Smooth muscle cell (in vitro differentiated cells): ENCODE measurements at regions not wholly inside any gene's neighbourhood (a gene's known extent, or its start where the extent isn't known, plus 50 kb on each side); places are given as distances from the start of the nearest gene placed in this dataset.
A peak's percentile ranks its signal among the peaks of the same experiment; 100 is the strongest.

Experiments
- DNase-seq: peaks from one replicate; lab custom pipeline; 2025; ENCODE audit not compliant: unreplicated experiment; lab: John Stamatoyannopoulos, UW
- H2AFZ ChIP-seq: fragments of 200-600 bp; sonication (generic); 2 replicates; pipeline ENCODE4 v1.6.0; 2016; ENCODE audit warnings: antibody characterized with exemption, low read depth, mild to moderate bottlenecking
- H3F3A ChIP-seq: fragments of 200-600 bp; sonication (generic); 2 replicates; pipeline ENCODE4 v1.6.0; 2017; ENCODE audit warnings: antibody characterized with exemption, low read depth
- H3K27ac ChIP-seq: fragments of 200-600 bp; sonication (generic); 2 replicates; pipeline ENCODE4 v1.5.1; 2016; ENCODE audit warnings: low read depth, mild to moderate bottlenecking
- H3K27me3 ChIP-seq: fragments of 200-600 bp; sonication (generic); 2 replicates; pipeline ENCODE4 v1.6.1; 2016; ENCODE audit warnings: low read depth, mild to moderate bottlenecking
- H3K36me3 ChIP-seq: fragments of 200-600 bp; sonication (generic); 2 replicates; pipeline ENCODE4 v1.5.1; 2016; ENCODE audit warnings: low read depth
- H3K4me1 ChIP-seq: fragments of 200-600 bp; sonication (generic); 2 replicates; pipeline ENCODE4 v1.5.1; 2016; ENCODE audit warnings: low read depth
- H3K4me2 ChIP-seq: fragments of 200-600 bp; sonication (generic); 2 replicates; pipeline ENCODE4 v1.6.0; 2016; ENCODE audit warnings: mild to moderate bottlenecking
- H3K4me3 ChIP-seq: fragments of 200-600 bp; sonication (generic); 2 replicates; pipeline ENCODE4 v1.5.1; 2016; ENCODE audit warnings: mild to moderate bottlenecking
- H3K79me2 ChIP-seq: fragments of 200-600 bp; sonication (generic); 2 replicates; pipeline ENCODE4 v1.6.0; 2016; ENCODE audit warnings: low read depth, mild to moderate bottlenecking
- H3K9ac ChIP-seq: fragments of 200-600 bp; sonication (generic); 2 replicates; pipeline ENCODE4 v1.6.0; 2016; ENCODE audit warnings: low read depth
- H3K9me3 ChIP-seq: fragments of 200-600 bp; sonication (generic); replicated peaks from 2 replicates; pipeline ENCODE4 v1.5.1; 2016; ENCODE audit warnings: low read depth
- H4K20me1 ChIP-seq: fragments of 200-600 bp; sonication (generic); 2 replicates; pipeline ENCODE4 v1.6.0; 2016; ENCODE audit warnings: low read depth
- CTCF ChIP-seq: fragments of 200-600 bp; sonication (generic); IDR thresholded peaks from 2 replicates; pipeline ENCODE4 v1.5.1; 2017; ENCODE audit warnings: borderline replicate concordance, mild to moderate bottlenecking, antibody characterized with exemption; ENCODE audit not compliant: insufficient read depth, poor library complexity, severe bottlenecking
- WGBS: methylation state at CpG from one replicate; pipeline ENCODE4 v1.1.7; 2016; ENCODE audit warnings: low lambda C conversion rate; 5-methylcytosine and 5-hydroxymethylcytosine counted together

DNA sequence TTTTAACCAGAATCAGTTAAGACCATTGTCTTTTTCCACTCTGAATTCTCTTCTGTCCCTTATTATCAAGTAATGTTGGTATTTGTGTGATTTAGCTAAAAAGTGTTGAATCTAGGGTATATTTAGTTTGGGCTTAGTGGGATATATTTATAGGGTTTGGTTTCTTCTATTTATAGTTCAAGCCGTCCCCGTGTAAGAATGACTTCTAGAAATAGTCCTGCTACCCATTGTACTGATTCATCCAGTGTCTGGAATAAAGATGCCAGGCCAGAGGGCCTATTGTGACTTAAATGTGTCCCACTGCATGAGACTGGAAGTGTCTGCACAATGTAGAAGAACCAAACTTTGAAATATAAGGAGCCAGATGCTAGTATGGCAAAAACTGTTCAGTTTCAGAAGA, 364.8 kb downstream of the TNS1 start:
- WGBS: 9% methylated on average over 2 of the region's 2 CpGs
- Histone ChIP-seq H3K27ac (no peak overlapping the region), H3K9ac (no peak overlapping the region), H2AFZ (no peak overlapping the region), H3K4me2 (peak overlapping the region; percentile 9), H3K4me3 (no peak overlapping the region), H4K20me1 (no peaks in the 10 kb centered on the region), H3K36me3 (no peaks in the 10 kb centered on the region), H3K27me3 (no peaks in the 10 kb centered on the region), H3K4me1 (peaks cover 5% of the 10 kb centered on the region), H3K79me2 (no peaks in the 10 kb centered on the region), H3F3A (no peaks in the 10 kb centered on the region), H3K9me3 (no peaks in the 10 kb centered on the region)
- DNase-seq: no peak
- TF ChIP-seq CTCF: no peak

- H3K9me3 ChIP-seq: no peaks in the 10 kb centered on the region
- 62% methylated on average over 9 of the region's 9 CpGs for WGBS
Measured at GRCh38 chr2:217636991-217637561, 365.7 kb downstream of the TNS1 start.

DNA sequence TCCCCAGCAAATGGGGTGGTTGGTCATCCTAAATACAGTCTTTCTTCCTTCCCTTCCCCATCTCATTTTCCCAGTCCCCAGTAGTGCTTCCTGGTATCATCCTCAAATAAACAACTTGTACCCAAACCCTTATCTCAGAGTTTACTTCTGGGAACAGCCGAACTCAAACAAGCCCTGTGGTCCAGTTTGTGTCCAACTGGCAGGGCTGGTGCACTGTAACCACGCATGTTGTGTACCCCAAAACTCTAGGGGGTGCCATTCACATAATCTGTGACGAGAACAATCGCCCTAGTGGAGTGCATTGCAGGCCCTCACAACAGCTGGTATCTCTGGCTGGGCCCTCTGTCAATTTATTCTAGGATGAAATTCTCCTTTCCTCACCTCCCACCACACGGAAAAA, 366.2 kb downstream of the TNS1 start:
- peaks cover 5% of the 10 kb centered on the region for H3K4me1 ChIP-seq
- 85% methylated on average over 5 of the region's 5 CpGs for WGBS
- H4K20me1 ChIP-seq: no peaks in the 10 kb centered on the region
- no peaks in the 10 kb centered on the region for H3K27me3 ChIP-seq
- H3K9me3 ChIP-seq: no peaks in the 10 kb centered on the region
- no peak overlapping the region for H3K4me2 ChIP-seq
- no peak for TF ChIP-seq CTCF
- no peak overlapping the region for H3K4me3 ChIP-seq
- H3K27ac ChIP-seq: no peak overlapping the region
- no peak overlapping the region for H2AFZ ChIP-seq
- DNase-seq: no peak
- H3K9ac ChIP-seq: no peak overlapping the region
- no peaks in the 10 kb centered on the region for H3K79me2 ChIP-seq
- no peaks in the 10 kb centered on the region for H3F3A ChIP-seq
- H3K36me3 ChIP-seq: no peaks in the 10 kb centered on the region

More at GRCh38 chr2:217636991-217637561, 365.7 kb downstream of the TNS1 start:
- Histone ChIP-seq H3F3A (no peaks in the 10 kb centered on the region), H3K4me1 (peaks cover 5% of the 10 kb centered on the region), H2AFZ (no peak overlapping the region), H3K4me2 (no peak overlapping the region), H3K36me3 (no peaks in the 10 kb centered on the region), H3K4me3 (no peak overlapping the region), H3K27me3 (no peaks in the 10 kb centered on the region), H3K27ac (no peak overlapping the region), H3K9ac (no peak overlapping the region), H4K20me1 (no peaks in the 10 kb centered on the region), H3K79me2 (no peaks in the 10 kb centered on the region)
- TF ChIP-seq CTCF: no peak
- no peak for DNase-seq

DNA sequence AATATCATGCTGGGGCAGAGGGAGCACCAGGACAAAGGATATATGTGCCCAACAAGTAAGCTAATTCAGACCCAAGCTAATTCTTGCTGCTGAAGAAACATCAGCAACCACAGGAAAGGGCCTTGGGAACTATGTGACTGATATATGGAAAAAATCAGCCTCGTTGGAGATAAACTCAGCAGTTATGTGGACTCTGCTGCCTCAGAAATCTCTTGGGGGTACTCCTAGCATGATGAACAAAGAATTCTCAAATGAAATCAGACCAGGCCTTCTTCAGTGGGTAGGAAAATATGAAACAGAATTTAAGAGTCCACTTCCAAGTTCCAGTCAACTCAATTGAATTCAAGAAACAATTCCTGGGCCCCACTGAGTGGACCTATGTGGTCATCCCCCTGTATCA, 367.9 kb downstream of the TNS1 start:
- H3F3A ChIP-seq: no peaks in the 10 kb centered on the region
- no peaks in the 10 kb centered on the region for H3K36me3 ChIP-seq
- H2AFZ ChIP-seq: no peak overlapping the region
- H3K27me3 ChIP-seq: no peaks in the 10 kb centered on the region
- no peaks in the 10 kb centered on the region for H4K20me1 ChIP-seq
- no peaks in the 10 kb centered on the region for H3K79me2 ChIP-seq
- H3K9me3 ChIP-seq: no peaks in the 10 kb centered on the region
- TF ChIP-seq CTCF: no peak
- H3K27ac ChIP-seq: no peak overlapping the region
- no peak overlapping the region for H3K4me3 ChIP-seq
- DNase-seq: no peak
- no peak overlapping the region for H3K9ac ChIP-seq
- peaks cover 5% of the 10 kb centered on the region for H3K4me1 ChIP-seq
- no peak overlapping the region for H3K4me2 ChIP-seq
- WGBS: 22% methylated on average over 1 of the region's 1 CpG
